Parathyroid adenoma (tissue), 2 donors: ENCODE measurements at regions not wholly inside any gene's neighbourhood (a gene's known extent, or its start where the extent isn't known, plus 50 kb on each side); places are given as distances from the start of the nearest gene placed in this dataset.

Experiments used
- H2AFZ ChIP-seq: fragments of 300-600 bp; sonication (generic); one replicate; pipeline ENCODE4 v1.7.0; 2017; ENCODE audit warnings: antibody characterized with exemption, mild to moderate bottlenecking
- H3K27ac ChIP-seq: fragments of 300-600 bp; sonication (generic); one replicate; pipeline ENCODE4 v1.7.0; 2017
- H3K27me3 ChIP-seq: fragments of 300-600 bp; sonication (generic); one replicate; pipeline ENCODE4 v1.7.0; 2017; ENCODE audit warnings: low read length; ENCODE audit not compliant: control insufficient read depth, insufficient read depth
- H3K36me3 ChIP-seq: fragments of 300-600 bp; sonication (generic); one replicate; pipeline ENCODE4 v1.7.0; 2017; ENCODE audit warnings: low read length; ENCODE audit not compliant: control insufficient read depth, insufficient read depth
- H3K4me1 ChIP-seq: fragments of 300-600 bp; sonication (generic); one replicate; pipeline ENCODE4 v1.7.0; 2017; ENCODE audit warnings: control low read depth
- H3K4me2 ChIP-seq: fragments of 300-600 bp; sonication (generic); one replicate; pipeline ENCODE4 v1.7.0; 2017; ENCODE audit warnings: low read length
- H3K4me3 ChIP-seq: fragments of 300-600 bp; sonication (generic); one replicate; pipeline ENCODE4 v1.7.0; 2017; ENCODE audit warnings: low read depth, low read length
- H3K79me2 ChIP-seq: fragments of 300-600 bp; sonication (generic); one replicate; pipeline ENCODE4 v1.7.0; 2017; ENCODE audit warnings: control low read depth
- H3K9ac ChIP-seq: fragments of 300-600 bp; sonication (generic); one replicate; pipeline ENCODE4 v1.7.0; 2017; ENCODE audit warnings: mild to moderate bottlenecking
- H3K9me3 ChIP-seq: fragments of 300-600 bp; sonication (generic); one replicate; pipeline ENCODE4 v1.7.0; 2017; ENCODE audit warnings: low read length; ENCODE audit not compliant: control insufficient read depth
- CTCF ChIP-seq: fragments of 300-600 bp; sonication (generic); IDR thresholded peaks from one replicate; pipeline ENCODE4 v1.7.0; 2017; ENCODE audit warnings: antibody characterized with exemption, mild to moderate bottlenecking
- donor health status: primary hyperparathyroidism.

- no peaks in the 10 kb centered on the region for H3K9me3 ChIP-seq
- H3K4me3 ChIP-seq, result no peak overlapping the region
- no peaks in the 10 kb centered on the region for H3K4me1 ChIP-seq
- H3K36me3 ChIP-seq, result no peaks in the 10 kb centered on the region
- H3K27me3 ChIP-seq, result no peaks in the 10 kb centered on the region
- no peak overlapping the region for H2AFZ ChIP-seq
- TF ChIP-seq CTCF, result no peak
- no peaks in the 10 kb centered on the region for H3K79me2 ChIP-seq
- no peak overlapping the region for H3K4me2 ChIP-seq
- H3K9ac ChIP-seq, result no peak overlapping the region
- H3K27ac ChIP-seq, result no peak overlapping the region
Measured at GRCh38 chrX:39889704-39890103, 208.1 kb downstream of the BCOR start.

GRCh38 chrX:39890807-39891206 lies 207.0 kb downstream of the BCOR start:
- no peaks in the 10 kb centered on the region for H3K27me3 ChIP-seq
- H3K36me3 ChIP-seq, result no peaks in the 10 kb centered on the region
- H3K4me2 ChIP-seq, result no peak overlapping the region
- H3K27ac ChIP-seq, result no peak overlapping the region
- no peak overlapping the region for H3K4me3 ChIP-seq
- H3K79me2 ChIP-seq, result no peaks in the 10 kb centered on the region
- no peak for TF ChIP-seq CTCF
- no peaks in the 10 kb centered on the region for H3K4me1 ChIP-seq
- no peak overlapping the region for H2AFZ ChIP-seq
- no peak overlapping the region for H3K9ac ChIP-seq
- no peaks in the 10 kb centered on the region for H3K9me3 ChIP-seq

GRCh38 chrX:39891781-39892180 lies 206.0 kb downstream of the BCOR start:
- H2AFZ ChIP-seq, result no peak overlapping the region
- H3K36me3 ChIP-seq, result no peaks in the 10 kb centered on the region
- H3K27ac ChIP-seq, result no peak overlapping the region
- no peak overlapping the region for H3K4me2 ChIP-seq
- H3K4me1 ChIP-seq, result no peaks in the 10 kb centered on the region
- H3K9me3 ChIP-seq, result no peaks in the 10 kb centered on the region
- no peak for TF ChIP-seq CTCF
- H3K27me3 ChIP-seq, result no peaks in the 10 kb centered on the region
- no peak overlapping the region for H3K9ac ChIP-seq
- H3K4me3 ChIP-seq, result no peak overlapping the region
- H3K79me2 ChIP-seq, result no peaks in the 10 kb centered on the region

- H3K27me3 ChIP-seq, result no peaks in the 10 kb centered on the region
- no peaks in the 10 kb centered on the region for H3K9me3 ChIP-seq
- TF ChIP-seq CTCF, result no peak
- H3K79me2 ChIP-seq, result no peaks in the 10 kb centered on the region
- H2AFZ ChIP-seq, result no peak overlapping the region
- no peaks in the 10 kb centered on the region for H3K36me3 ChIP-seq
- H3K9ac ChIP-seq, result no peak overlapping the region
- no peak overlapping the region for H3K4me3 ChIP-seq
- no peak overlapping the region for H3K27ac ChIP-seq
- no peaks in the 10 kb centered on the region for H3K4me1 ChIP-seq
- no peak overlapping the region for H3K4me2 ChIP-seq
Measured at GRCh38 chrX:39893417-39894338, 204.1 kb downstream of the BCOR start.

- no peak overlapping the region for H3K4me3 ChIP-seq
- H2AFZ ChIP-seq, result no peak overlapping the region
- H3K79me2 ChIP-seq, result no peaks in the 10 kb centered on the region
- H3K9me3 ChIP-seq, result no peaks in the 10 kb centered on the region
- no peak for TF ChIP-seq CTCF
- no peaks in the 10 kb centered on the region for H3K4me1 ChIP-seq
- H3K27ac ChIP-seq, result no peak overlapping the region
- H3K27me3 ChIP-seq, result no peaks in the 10 kb centered on the region
- no peak overlapping the region for H3K4me2 ChIP-seq
- no peaks in the 10 kb centered on the region for H3K36me3 ChIP-seq
- H3K9ac ChIP-seq, result no peak overlapping the region
Measured at GRCh38 chrX:39894683-39895082, 203.1 kb downstream of the BCOR start.
